Hepatocyte (in vitro differentiated cells): ENCODE measurements at regions not wholly inside any gene's neighbourhood (a gene's known extent, or its start where the extent isn't known, plus 50 kb on each side); places are given as distances from the start of the nearest gene placed in this dataset.

Source experiments
- CTCF ChIP-seq: fragments of 200-600 bp; sonication (generic); IDR thresholded peaks from 2 replicates; pipeline ENCODE4 v1.5.1; 2016; ENCODE audit warnings: antibody characterized with exemption, mild to moderate bottlenecking; ENCODE audit not compliant: poor library complexity
- EZH2 ChIP-seq: fragments of 200-600 bp; sonication (generic); IDR thresholded peaks from 2 replicates; pipeline ENCODE4 v1.6.1; 2016; ENCODE audit warnings: antibody characterized with exemption, mild to moderate bottlenecking, borderline replicate concordance
- EZH2phosphoT487 ChIP-seq: fragments of 200-600 bp; sonication (generic); IDR thresholded peaks from one replicate; pipeline ENCODE4 v1.6.1; 2018; ENCODE audit warnings: antibody characterized with exemption, mild to moderate bottlenecking, low read depth, moderate library complexity; ENCODE audit not compliant: unreplicated experiment, severe bottlenecking

- TF ChIP-seq CTCF (no peak), EZH2phosphoT487 (no peak), EZH2 (no peak)
Observed at GRCh38 chr1:60413091-60413490, 339.5 kb upstream of the C1orf87 start.
